ENCODE measurements at regions not wholly inside any gene's neighbourhood (a gene's known extent, or its start where the extent isn't known, plus 50 kb on each side); places are given as distances from the start of the nearest gene placed in this dataset.

DNA sequence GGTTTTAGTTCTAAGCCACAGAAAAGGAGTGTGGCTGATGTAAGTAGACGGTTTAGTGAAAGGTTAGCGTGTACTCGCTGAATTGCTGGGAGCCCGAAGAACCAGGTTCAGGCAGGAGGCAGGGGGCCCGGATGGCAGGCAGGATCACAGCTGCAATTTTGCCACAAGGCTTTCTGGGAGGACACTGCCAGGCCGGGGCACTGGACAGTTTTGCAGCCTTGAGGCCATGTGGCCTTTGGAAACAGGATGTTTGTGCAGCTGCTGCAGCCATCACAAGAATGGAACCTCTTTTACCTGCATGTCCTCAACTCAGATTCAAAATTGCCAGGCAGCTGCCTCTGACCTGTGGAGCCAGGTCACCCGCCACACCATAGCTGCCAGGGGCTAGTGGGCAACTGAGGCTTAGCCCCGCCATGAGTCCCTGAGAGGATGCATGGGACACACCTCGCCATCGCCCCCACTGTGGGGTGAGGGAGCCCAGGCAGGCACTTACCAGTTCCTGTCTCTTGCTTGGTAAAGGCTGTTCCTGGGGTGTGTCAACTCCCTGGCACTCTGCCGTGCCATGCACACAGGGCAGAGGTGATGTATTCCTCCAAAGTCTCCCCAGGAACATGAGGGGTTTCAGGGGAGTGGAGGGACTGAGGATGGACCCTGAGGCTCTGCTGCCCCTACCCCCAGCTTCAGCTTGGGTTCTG is 188.6 kb downstream of the RPS24 start:
- no TSS peak for BruUV-seq (replicated peaks)
- ChIA-PET POLR2A (no interaction called here), CTCF (ENCODE audit: unreplicated experiment) (interaction anchor here (0.6 kb wide), 1 partner anchor 49 kb away, joined by 3 read pairs; no protein-coding TSS in a partner anchor)
- H4K20me1 ChIP-seq (ENCODE audit: insufficient read depth, low read length), result no peaks in the 10 kb centered on the region
- intact Hi-C loops (cut with micrococcal nuclease; ENCODE audit: unreplicated experiment), result no loop called here
- no peak overlapping the region for H2AFZ ChIP-seq (ENCODE audit: low read length)
- H3K9me2 ChIP-seq (ENCODE audit: insufficient read depth, low read length), result no peaks in the 10 kb centered on the region
- DNase-seq (ENCODE audit: low spot score), result no peak
- no peaks in the 10 kb centered on the region for H3K4me1 ChIP-seq (ENCODE audit: insufficient read depth, low read length, poor library complexity, severe bottlenecking)
- H3K36me3 ChIP-seq (ENCODE audit: insufficient read depth, low read length), result no peaks in the 10 kb centered on the region
- no peaks in the 10 kb centered on the region for H3K79me2 ChIP-seq (ENCODE audit: insufficient read depth, low read depth, low read length)
- no peak overlapping the region for H3K27ac ChIP-seq (ENCODE audit: low read depth, low read length, poor library complexity, severe bottlenecking)
- no peaks in the 10 kb centered on the region for H3K9me3 ChIP-seq (ENCODE audit: low read length)
- TF ChIP-seq EZH2phosphoT487 (IDR thresholded peaks at IDR 0.05; ENCODE audit: borderline replicate concordance, low read depth, low read length), result no peak
- TF ChIP-seq, protein P1, sequence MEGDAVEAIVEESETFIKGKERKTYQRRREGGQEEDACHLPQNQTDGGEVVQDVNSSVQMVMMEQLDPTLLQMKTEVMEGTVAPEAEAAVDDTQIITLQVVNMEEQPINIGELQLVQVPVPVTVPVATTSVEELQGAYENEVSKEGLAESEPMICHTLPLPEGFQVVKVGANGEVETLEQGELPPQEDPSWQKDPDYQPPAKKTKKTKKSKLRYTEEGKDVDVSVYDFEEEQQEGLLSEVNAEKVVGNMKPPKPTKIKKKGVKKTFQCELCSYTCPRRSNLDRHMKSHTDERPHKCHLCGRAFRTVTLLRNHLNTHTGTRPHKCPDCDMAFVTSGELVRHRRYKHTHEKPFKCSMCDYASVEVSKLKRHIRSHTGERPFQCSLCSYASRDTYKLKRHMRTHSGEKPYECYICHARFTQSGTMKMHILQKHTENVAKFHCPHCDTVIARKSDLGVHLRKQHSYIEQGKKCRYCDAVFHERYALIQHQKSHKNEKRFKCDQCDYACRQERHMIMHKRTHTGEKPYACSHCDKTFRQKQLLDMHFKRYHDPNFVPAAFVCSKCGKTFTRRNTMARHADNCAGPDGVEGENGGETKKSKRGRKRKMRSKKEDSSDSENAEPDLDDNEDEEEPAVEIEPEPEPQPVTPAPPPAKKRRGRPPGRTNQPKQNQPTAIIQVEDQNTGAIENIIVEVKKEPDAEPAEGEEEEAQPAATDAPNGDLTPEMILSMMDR (conservative IDR thresholded peaks at IDR 0.05; ENCODE audit: low read length), result no peak
- H3K4me2 ChIP-seq (ENCODE audit: low read length), result no peak overlapping the region
- H3K4me3 ChIP-seq (ENCODE audit: low read depth, low read length, poor library complexity, severe bottlenecking), result no peak overlapping the region

DNA sequence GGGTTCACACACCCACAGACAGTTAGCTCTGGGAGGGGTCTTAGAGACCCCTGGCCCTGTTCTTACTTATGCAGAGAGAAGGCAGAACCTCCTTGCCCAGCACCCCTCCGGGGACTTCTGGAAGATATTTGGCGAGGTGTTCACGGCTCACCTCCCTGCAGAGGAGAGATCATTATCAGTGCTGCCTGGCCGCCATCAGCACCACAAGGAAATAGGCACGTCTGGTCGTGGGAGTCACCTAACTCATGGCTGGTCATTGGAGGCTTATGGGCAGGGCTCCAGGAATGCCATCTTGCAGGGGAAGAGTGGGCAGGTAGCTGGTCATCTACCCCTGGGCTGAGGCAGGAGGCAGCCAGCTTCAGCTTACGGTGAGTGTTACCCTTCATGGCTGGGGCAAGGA is 189.4 kb downstream of the RPS24 start:
- CTCF ChIA-PET (ENCODE audit: unreplicated experiment), result interaction anchor here (0.7 kb wide), 1 partner anchor 1039 kb away, joined by 3 read pairs; no protein-coding TSS in a partner anchor
- H3K4me3 ChIP-seq (ENCODE audit: low read depth, low read length, poor library complexity, severe bottlenecking), result no peak overlapping the region
- POLR2A ChIA-PET, result no interaction called here
- intact Hi-C loops (cut with micrococcal nuclease; ENCODE audit: unreplicated experiment), result no loop called here
- no peak overlapping the region for H3K4me2 ChIP-seq (ENCODE audit: low read length)
- H3K79me2 ChIP-seq (ENCODE audit: insufficient read depth, low read depth, low read length), result no peaks in the 10 kb centered on the region
- DNase-seq (ENCODE audit: low spot score), result no peak
- no peaks in the 10 kb centered on the region for H3K9me3 ChIP-seq (ENCODE audit: low read length)
- no peak overlapping the region for H2AFZ ChIP-seq (ENCODE audit: low read length)
- no peak for TF ChIP-seq EZH2phosphoT487 (IDR thresholded peaks at IDR 0.05; ENCODE audit: borderline replicate concordance, low read depth, low read length)
- TF ChIP-seq, protein P1 (conservative IDR thresholded peaks at IDR 0.05; ENCODE audit: low read length), result no peak
- no peaks in the 10 kb centered on the region for H4K20me1 ChIP-seq (ENCODE audit: insufficient read depth, low read length)
- no peaks in the 10 kb centered on the region for H3K4me1 ChIP-seq (ENCODE audit: insufficient read depth, low read length, poor library complexity, severe bottlenecking)
- no peak overlapping the region for H3K27ac ChIP-seq (ENCODE audit: low read depth, low read length, poor library complexity, severe bottlenecking)
- BruUV-seq (replicated peaks), result no TSS peak
- H3K36me3 ChIP-seq (ENCODE audit: insufficient read depth, low read length), result no peaks in the 10 kb centered on the region
- no peaks in the 10 kb centered on the region for H3K9me2 ChIP-seq (ENCODE audit: insufficient read depth, low read length)

DNA sequence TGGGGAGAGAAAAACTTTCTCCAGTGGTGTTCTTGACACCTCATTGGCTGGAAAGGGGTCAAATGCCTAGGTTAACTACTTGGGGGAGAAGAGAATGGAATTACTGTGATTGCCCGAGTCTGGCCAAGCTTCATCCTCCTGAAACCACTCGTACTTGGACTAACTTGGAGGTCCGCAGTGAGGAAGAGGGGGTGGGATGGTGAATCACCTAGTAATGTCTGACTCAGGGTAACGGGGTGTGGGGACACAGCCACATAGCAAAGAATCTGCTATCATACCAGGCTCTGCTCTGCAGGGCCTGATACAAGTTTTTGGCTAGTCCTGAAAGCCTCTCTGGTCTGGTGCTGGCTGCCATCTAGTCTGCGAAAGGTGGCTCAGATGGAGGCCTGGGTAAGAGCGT is 190.9 kb downstream of the RPS24 start:
- no peaks in the 10 kb centered on the region for H3K36me3 ChIP-seq (ENCODE audit: insufficient read depth, low read length)
- H4K20me1 ChIP-seq (ENCODE audit: insufficient read depth, low read length), result no peaks in the 10 kb centered on the region
- no TSS peak for BruUV-seq (replicated peaks)
- H3K27ac ChIP-seq (ENCODE audit: low read depth, low read length, poor library complexity, severe bottlenecking), result no peak overlapping the region
- CTCF ChIA-PET (ENCODE audit: unreplicated experiment), result no interaction called here
- no peaks in the 10 kb centered on the region for H3K4me1 ChIP-seq (ENCODE audit: insufficient read depth, low read length, poor library complexity, severe bottlenecking)
- no peaks in the 10 kb centered on the region for H3K9me2 ChIP-seq (ENCODE audit: insufficient read depth, low read length)
- POLR2A ChIA-PET, result no interaction called here
- H3K9me3 ChIP-seq (ENCODE audit: low read length), result no peaks in the 10 kb centered on the region
- H2AFZ ChIP-seq (ENCODE audit: low read length), result no peak overlapping the region
- DNase-seq (ENCODE audit: low spot score), result no peak
- no peak overlapping the region for H3K4me3 ChIP-seq (ENCODE audit: low read depth, low read length, poor library complexity, severe bottlenecking)
- H3K4me2 ChIP-seq (ENCODE audit: low read length), result no peak overlapping the region
- intact Hi-C loops (cut with micrococcal nuclease; ENCODE audit: unreplicated experiment), result no loop called here
- TF ChIP-seq EZH2phosphoT487 (IDR thresholded peaks at IDR 0.05; ENCODE audit: borderline replicate concordance, low read depth, low read length), result no peak
- TF ChIP-seq, protein P1 (conservative IDR thresholded peaks at IDR 0.05; ENCODE audit: low read length), result no peak
- H3K79me2 ChIP-seq (ENCODE audit: insufficient read depth, low read depth, low read length), result no peaks in the 10 kb centered on the region

All from OCI-LY7 (cell line).